GM12892 (cell line): ENCODE measurements at regions not wholly inside any gene's neighbourhood (a gene's known extent, or its start where the extent isn't known, plus 50 kb on each side); places are given as distances from the start of the nearest gene placed in this dataset.

Source experiments
- POLR2A ChIP-seq: IDR thresholded peaks from 2 replicates; pipeline ENCODE4 v1.6.1; 2011; ENCODE audit warnings: low read depth, low read length, control low read depth
- POLR2AphosphoS5 ChIP-seq: IDR thresholded peaks from 2 replicates; pipeline ENCODE4 v1.6.1; 2011; ENCODE audit warnings: low read depth, low read length, control low read depth
- TAF1 ChIP-seq: IDR thresholded peaks from 2 replicates; pipeline ENCODE4 v1.6.1; 2011; ENCODE audit warnings: low read depth, mild to moderate bottlenecking, control low read depth, low read length, borderline replicate concordance

DNA sequence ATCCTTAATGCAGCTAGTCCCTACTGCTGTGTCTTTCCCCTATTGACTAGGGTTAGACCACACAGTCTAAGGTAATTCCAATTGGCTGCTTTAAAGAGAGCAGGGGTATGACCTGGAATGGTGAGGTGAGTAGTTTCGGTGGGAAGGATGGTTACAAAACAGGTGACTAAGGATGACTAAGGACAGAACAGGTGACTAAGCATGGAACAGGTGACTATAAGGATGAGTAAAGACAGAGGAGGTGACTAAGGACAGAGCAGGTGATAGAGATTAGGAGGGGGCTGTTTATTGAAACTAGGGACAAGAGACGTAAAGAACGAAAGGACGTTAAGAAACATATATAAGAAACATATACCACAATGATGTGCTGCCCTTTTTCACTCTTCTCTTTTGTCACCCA, 145.1 kb upstream of the TMEM106B start:
- TF ChIP-seq POLR2A (no peak), TAF1 (no peak), POLR2AphosphoS5 (no peak)
